ENCODE measurements at regions not wholly inside any gene's neighbourhood (a gene's known extent, or its start where the extent isn't known, plus 50 kb on each side); places are given as distances from the start of the nearest gene placed in this dataset.

DNA sequence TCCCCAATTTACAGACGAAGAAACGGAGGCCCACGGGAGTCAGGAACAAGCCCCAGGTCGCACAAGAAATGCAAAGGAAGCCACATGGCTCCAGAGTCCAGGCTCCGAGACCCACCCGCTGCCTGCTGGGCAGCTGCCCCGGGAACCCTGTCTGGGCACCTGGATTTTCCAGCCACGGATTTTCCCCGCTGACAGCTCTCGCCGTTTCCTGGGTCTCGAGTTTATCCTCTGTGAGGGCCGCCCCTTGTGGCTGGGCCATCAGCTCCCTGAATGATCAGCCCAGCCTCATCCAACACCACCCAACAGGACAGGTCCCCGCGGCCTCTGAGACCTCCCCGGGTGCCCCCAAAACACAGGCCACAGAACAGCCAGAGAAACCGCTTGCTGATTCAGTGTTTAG lies 189.7 kb downstream of the BRD1 start:
- no peak for DNase-seq

DNA sequence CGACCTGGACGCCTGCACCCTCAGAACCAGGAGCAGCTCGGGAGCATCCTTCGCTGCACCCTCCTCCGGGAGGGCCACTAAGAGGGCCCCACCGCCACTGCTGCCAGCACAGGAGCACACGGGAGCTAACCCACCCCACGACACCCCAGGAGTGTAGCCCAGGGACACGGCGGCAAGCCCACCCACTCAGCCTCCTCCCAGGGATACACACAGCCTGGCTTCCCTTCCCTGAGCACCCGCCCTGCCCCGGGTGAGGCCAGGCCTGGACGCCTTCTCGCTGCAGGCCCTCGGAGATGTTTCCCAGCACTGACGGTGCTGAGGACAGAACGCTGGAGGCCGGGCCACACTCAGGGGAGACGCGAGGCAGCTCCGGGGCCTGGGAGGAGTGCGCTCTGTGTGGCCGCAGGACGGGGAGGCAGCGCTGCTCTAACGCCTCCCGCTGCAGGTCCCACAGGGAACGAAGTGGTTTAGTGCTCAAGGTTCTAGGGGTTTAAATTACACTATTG lies 190.4 kb downstream of the BRD1 start:
- DNase-seq = no peak

DNA sequence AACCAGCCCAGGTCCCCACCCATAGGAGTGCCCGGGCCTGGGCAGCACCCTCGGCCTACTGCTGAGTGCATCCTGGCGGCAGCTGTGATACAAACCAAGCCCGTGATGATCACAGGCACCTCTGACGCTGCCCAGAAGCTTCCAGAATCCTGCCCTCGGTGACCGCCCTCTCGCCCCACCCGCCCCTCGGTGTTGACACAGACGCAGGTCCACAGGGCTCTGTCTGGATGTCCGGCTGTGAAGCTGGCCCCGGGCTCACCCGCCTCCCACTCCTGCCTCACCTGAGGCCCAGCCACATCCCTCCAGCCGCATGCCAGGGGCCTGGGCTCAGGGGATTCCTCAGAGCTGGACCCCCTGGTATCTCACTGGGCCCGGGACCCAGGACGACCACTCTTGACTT lies 191.0 kb downstream of the BRD1 start:
- DNase-seq = no peak

DNA sequence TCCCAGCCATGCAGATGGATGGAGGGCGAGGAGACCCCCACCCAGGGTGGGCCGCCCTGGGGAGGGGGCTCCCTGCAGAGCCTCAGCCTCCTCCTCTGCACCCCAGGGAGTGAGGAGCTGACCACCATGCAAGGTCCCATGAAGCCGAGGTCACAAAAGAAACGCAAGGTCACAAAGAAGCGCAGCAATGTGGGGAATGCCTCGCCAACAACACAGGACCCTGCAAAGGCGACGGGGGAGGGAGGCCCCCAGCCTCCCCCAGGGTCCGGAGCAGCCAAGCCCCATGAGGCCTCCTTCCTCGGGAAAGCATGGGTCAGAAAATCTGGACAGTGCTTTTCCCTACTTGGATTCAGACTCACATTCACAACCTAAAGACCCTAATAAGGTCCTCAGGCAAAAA lies 191.5 kb downstream of the BRD1 start:
- DNase-seq = no peak

DNA sequence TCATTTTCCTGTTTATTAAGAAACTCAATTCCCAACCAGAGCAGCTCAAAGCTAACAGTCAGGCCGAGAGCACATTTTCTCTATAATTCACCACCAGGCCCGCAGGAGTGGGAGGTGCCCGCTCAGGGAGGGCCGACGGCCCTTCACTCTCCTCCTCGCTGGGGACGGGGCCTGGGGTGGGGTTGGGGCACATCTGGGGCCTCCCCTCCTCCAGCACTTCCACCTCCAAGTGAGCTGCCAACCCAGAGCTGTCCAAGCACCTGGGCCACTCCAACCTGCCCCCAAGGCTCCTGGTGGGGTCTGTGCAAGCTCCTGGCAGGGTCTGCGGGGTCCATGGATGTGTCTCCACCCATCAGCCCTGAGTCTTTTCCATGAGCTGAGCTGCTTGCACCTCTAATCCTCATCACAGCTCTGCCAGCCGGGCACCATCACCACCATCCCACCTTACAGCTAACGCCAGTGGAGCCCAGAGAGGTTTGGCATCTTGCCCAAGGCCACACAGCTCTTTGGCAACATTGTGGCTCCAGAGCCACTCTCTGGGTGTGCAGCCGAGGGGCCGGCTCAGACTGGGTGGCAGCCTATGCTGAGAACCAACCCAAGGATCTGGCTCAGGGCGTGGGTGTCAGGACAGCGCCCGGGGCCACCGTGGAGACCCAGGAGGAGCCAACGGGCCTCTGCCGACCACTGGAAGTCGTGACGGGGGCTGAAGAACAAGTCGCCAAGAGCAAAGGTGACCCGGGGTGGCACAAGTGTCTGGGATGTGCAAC lies 193.5 kb downstream of the BRD1 start:
- DNase-seq = no peak

DNA sequence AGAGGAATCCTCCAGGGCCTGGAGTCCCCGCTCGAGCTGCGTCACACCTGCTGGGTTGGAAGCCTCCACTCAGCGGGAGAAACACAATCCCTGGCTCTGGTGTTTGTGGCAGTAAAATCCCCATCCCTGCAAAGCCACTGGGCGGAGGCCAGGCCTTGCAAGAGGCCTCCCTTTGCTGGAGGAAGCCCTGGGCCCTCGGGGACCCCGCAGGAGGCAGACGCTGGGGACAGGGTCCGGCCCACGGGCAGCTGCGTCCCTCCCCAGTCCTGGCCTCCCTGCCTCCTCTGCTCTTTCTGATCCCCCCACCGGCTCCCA lies 194.7 kb downstream of the BRD1 start:
- no peak for DNase-seq

DNA sequence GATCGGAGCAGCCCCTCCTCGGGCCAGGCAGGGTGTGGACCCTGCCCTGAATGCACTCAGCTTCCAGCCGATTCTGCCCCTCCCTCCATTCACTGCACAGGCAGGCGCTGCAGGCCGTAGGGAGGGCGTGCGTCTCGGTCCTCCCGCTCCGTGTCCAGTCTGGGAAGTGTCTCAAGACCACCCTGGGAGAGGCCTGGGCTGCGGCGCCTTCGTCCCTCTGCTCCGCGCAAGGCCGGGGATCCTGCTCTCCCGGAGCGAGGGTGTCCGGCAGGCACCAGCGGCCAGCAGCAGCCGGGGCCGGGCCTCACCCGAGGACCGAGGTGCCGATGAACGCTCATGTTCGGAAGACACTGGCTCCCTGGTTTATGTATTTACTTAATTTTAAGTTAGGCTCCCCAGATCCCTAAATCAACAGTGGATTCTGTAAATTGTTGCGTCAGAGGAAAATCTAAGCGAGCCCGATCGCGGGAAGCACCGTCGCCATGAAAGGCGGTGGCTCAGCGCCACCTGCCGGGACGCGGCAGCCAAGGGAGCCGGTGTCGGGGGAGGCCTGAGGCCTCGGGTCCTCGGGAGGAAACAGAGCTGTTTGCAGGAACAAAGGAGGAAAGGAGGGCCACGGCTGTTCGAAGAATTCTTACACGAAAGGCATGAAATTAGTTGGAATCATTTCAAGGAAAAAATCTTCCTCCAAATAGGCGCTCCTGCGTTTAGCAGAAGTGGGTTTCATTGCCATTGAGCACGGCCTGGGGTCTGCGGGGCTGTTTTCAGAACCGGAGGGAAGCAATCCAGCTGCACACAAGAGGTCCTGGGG lies 195.3 kb downstream of the BRD1 start:
- DNase-seq = no peak

DNA sequence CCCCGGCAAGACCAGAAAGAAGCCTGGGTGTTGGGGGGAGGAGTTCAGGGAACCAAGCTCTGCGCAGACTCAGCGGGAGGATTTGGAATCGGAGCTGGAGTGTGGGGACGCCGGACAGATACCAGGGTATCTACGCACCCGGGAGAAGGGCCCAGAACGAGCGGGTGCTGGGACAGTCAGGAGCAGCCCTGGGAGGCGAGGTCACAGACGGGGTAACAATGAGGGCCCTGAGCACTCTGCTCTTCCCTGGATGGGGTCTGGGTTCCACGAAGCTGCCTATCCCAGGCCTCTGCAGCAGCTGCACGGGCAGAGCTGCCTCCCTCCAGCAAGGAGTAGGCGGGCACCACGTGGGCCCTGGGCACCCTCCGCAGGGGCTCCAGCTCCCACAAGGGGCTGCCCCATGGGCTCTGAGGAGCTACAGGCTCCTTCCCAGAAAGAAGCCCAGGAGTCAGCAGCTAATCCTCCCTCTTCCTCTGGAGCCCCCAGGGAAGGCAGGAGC lies 197.2 kb downstream of the BRD1 start:
- no peak for DNase-seq

DNA sequence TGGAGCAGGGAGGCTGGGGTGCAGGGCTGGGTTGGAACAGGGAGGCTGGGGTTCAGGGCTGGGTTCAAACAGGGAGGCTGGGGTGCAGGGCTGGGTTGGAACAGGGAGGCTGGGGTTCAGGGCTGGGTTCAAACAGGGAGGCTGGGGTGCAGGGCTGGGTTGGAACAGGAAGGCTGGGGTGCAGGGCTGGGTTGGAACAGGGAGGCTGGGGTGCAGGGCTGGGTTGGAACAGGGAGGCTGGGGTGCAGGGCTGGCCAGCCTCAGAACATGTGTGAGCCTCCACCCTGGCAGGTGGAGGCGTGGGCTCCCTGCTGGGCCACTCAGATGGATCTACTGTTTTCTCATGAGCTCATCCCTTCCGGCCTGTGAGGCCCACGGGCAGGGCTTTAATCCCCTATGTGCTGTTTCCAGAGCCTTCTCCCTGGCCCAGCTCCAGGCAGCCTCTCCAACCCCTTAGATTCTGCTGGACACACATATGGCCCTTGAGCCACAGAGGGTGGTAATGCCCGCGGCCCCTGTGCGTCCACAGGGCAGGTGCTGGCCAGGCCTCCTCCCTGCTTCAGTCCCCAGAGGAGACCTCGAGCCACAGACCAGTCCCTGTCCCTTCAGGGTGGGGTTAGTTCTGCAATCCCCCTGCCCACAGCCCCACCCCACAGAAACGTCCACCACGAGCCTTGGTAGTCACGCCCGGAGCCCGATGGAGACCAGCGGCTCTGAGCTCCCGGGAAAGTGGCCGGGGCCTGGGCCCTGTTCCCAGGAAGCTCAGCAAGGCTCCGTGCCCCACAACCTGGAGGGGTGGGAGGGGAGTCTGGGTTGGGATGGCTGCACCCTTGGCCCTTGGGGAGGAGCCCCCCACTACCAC lies 197.9 kb downstream of the BRD1 start:
- DNase-seq = no peak

DNA sequence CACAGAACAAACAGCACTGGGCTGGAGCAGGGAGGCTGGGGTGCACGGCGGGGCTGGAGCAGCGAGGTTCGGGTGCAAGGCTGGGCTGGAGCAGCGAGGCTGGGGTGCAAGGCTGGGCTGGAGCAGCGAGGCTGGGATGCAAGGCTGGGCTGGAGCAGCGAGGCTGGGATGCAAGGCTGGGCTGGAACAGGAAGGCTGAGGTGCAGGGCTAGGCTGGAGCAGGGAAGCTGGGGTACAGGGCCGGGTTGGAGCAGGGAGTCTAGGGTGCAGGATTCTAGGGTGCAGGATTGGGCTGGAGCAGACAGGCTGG lies 198.5 kb downstream of the BRD1 start:
- no peak for DNase-seq

DNA sequence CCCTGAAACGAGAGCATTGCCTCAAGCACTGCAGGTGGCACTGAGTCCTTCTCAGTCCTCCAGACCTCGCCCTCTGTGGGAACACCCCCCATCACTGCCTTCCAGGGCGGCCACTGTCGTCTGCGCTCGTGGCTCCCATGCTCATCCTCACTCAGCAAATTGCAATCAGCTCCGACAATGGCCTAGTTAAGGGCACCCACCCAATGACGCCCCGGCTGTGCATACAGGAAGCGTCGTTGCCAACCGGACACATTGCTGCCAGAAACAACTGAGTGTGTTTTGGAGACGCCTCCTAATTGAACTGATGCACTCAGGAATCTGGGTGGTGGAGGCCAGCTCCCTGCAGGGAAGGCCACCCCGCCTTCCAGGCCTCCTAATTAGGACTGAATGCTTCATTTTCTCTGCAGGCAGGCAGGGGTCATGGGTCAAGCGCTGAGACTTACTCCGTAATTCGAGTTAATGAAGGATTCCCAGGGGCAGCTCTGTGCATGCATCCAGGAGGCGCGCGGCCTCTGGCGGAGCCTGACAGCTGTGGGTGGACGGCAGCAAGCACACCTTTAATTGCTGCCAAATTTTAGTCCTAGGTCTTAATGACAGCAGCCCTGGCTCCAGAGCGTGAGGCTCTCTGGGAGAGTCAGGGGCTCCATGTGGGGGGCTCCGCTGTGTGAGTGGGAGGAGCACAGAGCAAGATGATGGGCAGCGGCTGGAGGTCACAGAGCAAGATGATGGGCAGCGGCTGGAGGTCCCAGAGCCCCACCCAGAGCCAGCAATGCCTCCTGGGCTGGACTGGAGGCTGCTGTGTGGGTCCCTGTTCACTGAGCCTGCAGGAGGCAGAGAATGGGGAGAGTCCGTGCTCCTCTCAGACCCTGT lies 199.0 kb downstream of the BRD1 start:
- DNase-seq = no peak

DNA sequence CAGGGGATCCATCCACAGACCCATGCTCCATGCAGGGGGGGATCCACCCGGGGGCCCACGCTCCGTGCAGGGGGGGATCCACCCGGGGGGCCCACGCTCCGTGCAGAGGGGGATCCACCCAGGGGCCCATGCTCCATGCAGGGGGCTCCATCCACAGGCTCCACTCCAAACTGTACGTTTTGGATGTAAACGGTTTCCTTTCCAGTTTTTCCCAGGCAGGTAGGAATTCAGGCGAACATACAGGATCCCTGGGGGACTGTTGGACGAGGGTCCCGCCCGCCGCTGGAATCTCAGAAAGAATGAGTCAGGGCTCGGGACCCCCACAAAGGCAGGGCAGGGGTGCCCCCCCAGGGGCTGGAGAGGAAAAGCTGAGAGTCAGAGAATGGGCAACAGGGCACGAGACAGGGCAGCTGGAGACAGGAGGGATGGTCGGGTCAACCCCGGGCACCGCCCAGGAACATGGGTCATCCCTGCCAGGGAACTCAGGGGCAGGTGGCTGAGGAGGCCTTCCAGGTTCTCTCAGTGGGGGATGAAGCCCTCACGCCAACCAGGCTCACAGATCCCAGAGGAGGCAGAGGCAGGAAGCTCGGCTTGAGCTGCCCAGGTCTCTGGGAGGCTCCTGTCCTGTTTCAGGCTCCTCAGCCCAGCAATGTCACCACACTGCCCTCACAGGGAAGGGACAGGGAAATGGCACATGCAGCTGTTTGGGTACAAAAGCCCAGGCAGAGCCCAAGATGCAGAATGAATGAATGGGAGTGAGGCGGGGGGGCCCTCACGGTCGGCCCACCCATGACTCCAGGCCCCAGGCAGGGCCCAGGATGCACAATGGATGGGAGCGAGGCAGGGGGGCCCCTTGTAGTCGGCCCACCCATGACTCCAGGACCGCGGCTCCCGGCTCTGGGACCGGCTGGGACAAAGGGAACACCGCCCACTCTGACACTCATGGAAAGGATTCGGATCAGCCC lies 200.2 kb downstream of the BRD1 start:
- no peak for DNase-seq

DNA sequence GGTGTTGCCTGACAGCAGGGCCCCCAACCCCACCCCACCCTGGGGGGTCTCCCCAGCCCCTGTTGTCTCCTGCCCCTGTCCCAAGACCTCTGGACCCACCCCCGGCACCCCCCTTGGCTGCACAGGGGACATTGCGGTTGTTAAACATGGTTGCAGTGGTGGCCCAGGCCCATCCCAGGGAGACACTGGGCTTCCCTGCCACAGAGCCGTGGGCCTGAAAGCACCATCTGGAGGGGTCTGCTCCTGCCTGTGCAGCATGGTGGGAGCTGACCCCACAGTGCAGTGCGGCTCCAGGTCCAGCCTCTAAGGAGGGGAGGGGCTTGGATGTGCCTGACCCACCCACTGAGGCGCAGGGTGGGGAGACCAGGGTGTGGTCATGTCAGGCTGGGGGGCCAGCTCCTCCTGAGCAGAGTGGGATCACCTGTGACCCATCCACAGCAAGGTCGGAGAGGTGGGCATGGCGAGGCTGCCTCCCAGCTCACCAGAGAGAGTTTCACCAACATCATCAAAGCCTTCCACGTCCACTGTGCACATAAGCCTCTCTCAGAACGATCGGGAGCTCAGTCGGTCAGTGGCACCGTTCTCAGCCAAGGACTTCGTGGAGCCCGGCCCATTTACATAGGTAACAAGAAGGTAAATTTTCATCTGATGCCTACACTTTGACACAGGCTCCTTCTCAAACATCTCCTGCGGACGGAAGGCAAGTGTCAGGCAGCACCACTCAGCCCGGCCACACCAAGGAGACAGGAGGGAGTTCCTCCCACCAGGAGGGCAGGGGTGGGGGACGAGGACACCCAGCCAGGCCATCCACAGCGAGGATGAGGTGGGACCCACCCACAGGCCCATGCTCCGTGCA lies 201.1 kb downstream of the BRD1 start:
- DNase-seq = no peak

DNA sequence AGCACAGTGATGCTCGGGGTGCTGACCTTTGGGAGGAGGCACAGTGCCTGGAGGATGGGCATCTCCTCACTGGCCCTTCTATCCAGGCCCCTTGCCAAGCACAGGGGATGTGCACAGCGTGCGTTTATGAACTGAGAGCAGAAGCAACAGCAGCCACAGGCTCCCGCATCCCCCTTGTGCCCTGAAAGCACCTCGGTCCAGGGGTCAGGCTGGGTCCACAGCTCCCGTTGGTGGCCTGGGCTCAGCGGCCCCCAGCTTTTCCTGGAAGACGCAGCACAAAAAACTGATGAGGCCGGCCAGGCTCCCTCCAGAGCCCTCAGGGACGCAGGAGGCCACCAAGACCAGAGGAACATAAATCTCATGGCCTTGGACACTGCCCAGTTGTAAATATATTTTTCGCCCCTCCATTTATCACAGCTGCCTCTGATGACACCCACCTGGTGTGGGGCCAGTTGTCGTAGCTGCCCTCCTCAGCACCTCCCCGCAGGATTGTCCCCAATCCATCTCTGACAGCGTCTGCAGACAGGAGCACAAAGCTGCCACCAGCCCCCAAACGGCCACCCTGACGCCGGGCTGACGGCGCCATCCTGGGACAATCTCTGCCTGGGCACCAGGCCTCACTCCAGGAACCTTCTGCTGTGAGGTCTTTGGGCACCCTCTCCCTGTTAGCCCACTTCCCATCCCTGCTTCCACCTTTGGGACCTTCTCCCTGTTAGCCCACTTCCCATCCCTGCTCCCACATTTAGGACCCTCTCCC lies 203.1 kb downstream of the BRD1 start:
- DNase-seq = no peak

DNA sequence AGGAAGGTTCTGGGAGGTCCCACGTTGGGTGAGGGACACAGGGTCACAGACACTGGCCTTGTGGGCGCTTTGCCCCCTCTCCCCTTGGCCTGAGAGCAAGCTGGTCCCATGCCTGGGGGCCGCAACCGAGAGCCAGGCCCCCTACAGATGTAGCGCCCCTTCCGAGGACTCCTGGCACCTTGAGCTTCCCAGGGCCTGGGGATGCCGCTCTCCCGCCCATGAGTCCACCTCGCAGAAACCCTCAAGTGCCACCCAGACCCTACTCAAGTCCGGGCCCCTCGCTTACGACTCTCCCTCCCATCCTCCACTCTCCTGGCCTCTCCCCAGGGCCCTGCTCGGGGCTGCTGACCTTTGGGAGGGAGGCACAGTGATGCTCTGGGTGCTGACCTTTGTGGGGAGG lies 204.0 kb downstream of the BRD1 start:
- no peak for DNase-seq

DNA sequence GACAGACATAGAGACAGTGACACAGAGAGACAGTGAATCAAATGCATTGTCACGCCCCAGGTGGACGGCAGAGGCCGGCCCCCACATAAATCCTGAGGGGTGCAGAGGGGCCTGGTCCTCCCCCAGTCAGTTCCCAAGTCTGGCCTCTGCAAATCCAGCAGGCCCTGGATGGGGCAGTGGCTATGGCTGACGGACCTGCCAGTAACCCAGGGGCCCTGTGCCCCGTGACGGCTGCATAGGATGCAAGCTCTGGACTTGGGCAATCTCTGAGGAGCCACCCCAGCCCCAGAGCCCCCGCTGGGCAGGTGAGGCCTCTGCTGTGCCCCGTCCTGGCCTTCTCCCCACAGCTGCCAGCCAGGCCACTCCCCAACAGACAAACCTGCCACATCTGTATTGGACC lies 204.5 kb downstream of the BRD1 start:
- DNase-seq = no peak

DNA sequence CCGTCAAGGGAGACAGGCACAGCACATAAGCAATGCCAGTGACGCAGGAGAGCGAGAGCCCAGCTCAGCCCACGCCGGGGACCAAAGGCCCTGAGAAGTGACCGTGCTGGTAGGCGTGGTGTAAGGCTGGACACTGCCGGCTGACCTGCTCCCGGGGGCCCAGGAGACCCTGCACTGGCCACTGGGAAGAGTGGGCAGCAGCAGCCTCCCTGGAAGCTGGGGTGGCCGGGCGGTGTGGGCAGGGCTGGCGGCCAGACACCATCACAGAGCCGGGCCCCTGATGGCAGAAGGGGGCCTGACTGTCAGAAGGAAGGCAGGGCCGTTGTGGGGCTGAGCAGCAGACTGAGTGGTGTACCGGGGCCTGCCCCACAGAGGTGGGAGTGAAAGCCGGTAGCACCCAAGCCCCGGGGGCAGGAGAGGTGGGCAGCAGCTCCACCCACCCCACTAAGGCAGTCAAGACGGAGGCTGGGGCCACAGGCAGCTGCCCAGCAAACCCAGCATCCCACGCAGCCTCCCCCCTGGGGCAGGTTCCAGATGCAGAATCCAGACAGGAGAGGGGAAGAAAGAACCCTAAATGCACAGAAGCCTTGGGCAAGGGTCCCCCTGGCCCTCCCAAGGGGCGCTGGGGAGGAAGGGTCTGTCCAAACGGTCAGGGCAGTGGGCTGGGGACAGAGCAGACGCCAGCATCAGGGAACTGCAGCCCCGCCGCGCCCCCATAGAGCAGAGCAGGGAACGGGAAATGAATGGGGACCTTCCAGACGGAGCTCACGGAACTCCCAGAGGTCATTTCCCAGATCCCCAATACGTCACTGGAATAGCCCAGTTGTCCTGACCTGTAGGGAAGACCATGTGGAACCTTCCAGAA lies 205.2 kb downstream of the BRD1 start:
- peak; percentile 6 for DNase-seq

DNA sequence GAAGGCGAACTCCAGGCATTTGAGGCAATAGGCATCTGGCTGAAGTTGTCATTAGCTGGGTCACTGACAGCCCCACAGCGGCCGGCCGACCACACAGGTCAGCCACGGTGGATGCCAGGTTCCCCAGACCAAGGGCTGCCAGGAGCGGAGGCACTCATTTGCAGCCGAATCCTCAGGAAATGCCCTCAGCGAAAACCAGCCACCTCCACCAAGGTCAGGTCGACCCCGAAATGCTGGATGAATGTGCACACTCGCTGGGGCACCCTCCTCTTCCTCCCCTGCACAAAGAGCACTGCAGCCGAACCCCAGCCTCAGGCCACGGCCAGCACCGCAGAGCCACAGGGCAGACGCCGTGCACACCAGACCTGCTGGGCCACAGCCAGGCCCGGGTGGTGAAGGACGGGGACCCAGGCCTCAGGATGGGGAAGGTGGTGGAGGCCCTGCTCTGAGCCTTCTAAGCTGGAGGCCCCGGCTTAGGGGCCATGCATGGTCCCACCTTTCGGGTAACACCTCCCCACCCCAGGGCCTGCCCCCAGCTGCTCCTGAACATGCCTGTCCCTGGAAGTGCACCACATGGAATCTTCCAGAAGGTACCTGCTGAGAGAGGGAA lies 206.0 kb downstream of the BRD1 start:
- DNase-seq = peak; percentile 4

Measured in activated naive CD4-positive, alpha-beta T cell treated with anti-CD3 and anti-CD28 coated beads, Interleukin-2, amount 50 U/mL, for 16 hours (primary cell).